ENCODE measurements at regions not wholly inside any gene's neighbourhood (a gene's known extent, or its start where the extent isn't known, plus 50 kb on each side); places are given as distances from the start of the nearest gene placed in this dataset.

GRCh38 chr15:96553931-96554330, 223.4 kb downstream of the NR2F2 start:
- Histone ChIP-seq H3K27me3 (replicated peaks; ENCODE audit: control insufficient read depth, insufficient read depth, low read length) (no peaks in the 10 kb centered on the region), H3K4me3 (replicated peaks; ENCODE audit: low read depth, low read length) (no peak overlapping the region), H3K36me3 (ENCODE audit: control insufficient read depth, insufficient read depth, low read length) (no peaks in the 10 kb centered on the region)
- TF ChIP-seq, protein P1, sequence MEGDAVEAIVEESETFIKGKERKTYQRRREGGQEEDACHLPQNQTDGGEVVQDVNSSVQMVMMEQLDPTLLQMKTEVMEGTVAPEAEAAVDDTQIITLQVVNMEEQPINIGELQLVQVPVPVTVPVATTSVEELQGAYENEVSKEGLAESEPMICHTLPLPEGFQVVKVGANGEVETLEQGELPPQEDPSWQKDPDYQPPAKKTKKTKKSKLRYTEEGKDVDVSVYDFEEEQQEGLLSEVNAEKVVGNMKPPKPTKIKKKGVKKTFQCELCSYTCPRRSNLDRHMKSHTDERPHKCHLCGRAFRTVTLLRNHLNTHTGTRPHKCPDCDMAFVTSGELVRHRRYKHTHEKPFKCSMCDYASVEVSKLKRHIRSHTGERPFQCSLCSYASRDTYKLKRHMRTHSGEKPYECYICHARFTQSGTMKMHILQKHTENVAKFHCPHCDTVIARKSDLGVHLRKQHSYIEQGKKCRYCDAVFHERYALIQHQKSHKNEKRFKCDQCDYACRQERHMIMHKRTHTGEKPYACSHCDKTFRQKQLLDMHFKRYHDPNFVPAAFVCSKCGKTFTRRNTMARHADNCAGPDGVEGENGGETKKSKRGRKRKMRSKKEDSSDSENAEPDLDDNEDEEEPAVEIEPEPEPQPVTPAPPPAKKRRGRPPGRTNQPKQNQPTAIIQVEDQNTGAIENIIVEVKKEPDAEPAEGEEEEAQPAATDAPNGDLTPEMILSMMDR (IDR thresholded peaks at IDR 0.05; ENCODE audit: insufficient read depth, low read length, poor library complexity, severe bottlenecking), result no peak
- DNase-seq (ENCODE audit: extremely low read depth, insufficient read length), result no peak

GRCh38 chr15:96554541-96554940, 224.0 kb downstream of the NR2F2 start:
- Histone ChIP-seq H3K36me3 (ENCODE audit: control insufficient read depth, insufficient read depth, low read length) (no peaks in the 10 kb centered on the region), H3K27me3 (replicated peaks; ENCODE audit: control insufficient read depth, insufficient read depth, low read length) (no peaks in the 10 kb centered on the region), H3K4me3 (replicated peaks; ENCODE audit: low read depth, low read length) (no peak overlapping the region)
- TF ChIP-seq, protein P1 (IDR thresholded peaks at IDR 0.05; ENCODE audit: insufficient read depth, low read length, poor library complexity, severe bottlenecking), result no peak
- no peak for DNase-seq (ENCODE audit: extremely low read depth, insufficient read length)

DNA sequence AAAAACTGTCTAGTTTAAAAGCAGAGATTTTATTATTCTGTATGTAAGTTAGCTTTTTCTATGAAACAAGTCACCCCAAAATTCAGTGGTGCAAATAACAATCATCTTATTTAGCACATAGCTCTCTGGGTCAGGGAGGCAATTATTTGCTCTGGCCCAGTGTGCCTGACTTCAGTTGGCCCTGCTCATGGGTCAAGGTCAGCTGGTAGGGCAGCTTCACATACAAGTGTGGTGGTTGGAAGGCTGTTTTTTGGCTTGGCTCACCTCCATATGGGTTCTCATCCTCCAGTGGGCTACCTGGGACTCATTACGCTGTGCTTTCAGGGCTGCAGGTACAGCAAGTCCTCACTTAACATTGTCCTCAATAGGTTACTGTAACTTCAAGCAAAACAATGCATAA, 228.6 kb downstream of the NR2F2 start:
- H3K36me3 ChIP-seq (ENCODE audit: control insufficient read depth, insufficient read depth, low read length), result no peaks in the 10 kb centered on the region
- no peaks in the 10 kb centered on the region for H3K27me3 ChIP-seq (replicated peaks; ENCODE audit: control insufficient read depth, insufficient read depth, low read length)
- no peak for DNase-seq (ENCODE audit: extremely low read depth, insufficient read length)
- no peak overlapping the region for H3K4me3 ChIP-seq (replicated peaks; ENCODE audit: low read depth, low read length)
- TF ChIP-seq, protein P1 (IDR thresholded peaks at IDR 0.05; ENCODE audit: insufficient read depth, low read length, poor library complexity, severe bottlenecking), result no peak

DNA sequence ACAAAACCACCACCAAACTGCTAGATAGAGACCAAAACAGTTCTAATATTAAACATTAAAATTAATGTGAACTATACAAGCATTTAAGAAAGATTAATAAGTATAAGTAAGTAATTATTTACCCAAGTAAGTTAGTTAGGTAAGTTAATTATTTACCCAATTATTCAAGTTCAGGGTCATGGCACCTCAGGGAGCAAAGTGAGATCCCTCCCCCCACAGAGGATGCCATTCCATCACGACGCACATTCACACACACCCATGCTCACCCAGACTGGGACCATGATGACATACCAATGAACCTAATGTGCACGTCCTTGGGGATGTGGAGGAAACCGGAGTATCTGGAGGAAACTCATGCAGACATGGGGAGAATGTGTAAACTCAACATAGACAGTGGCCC, 229.1 kb downstream of the NR2F2 start:
- DNase-seq (ENCODE audit: extremely low read depth, insufficient read length), result no peak
- TF ChIP-seq, protein P1 (IDR thresholded peaks at IDR 0.05; ENCODE audit: insufficient read depth, low read length, poor library complexity, severe bottlenecking), result no peak
- Histone ChIP-seq H3K36me3 (ENCODE audit: control insufficient read depth, insufficient read depth, low read length) (no peaks in the 10 kb centered on the region), H3K4me3 (replicated peaks; ENCODE audit: low read depth, low read length) (no peak overlapping the region), H3K27me3 (replicated peaks; ENCODE audit: control insufficient read depth, insufficient read depth, low read length) (no peaks in the 10 kb centered on the region)

- Histone ChIP-seq H3K4me3 (replicated peaks; ENCODE audit: low read depth, low read length) (no peak overlapping the region), H3K27me3 (replicated peaks; ENCODE audit: control insufficient read depth, insufficient read depth, low read length) (no peaks in the 10 kb centered on the region), H3K36me3 (ENCODE audit: control insufficient read depth, insufficient read depth, low read length) (no peaks in the 10 kb centered on the region)
- TF ChIP-seq, protein P1 (IDR thresholded peaks at IDR 0.05; ENCODE audit: insufficient read depth, low read length, poor library complexity, severe bottlenecking), result no peak
- no peak for DNase-seq (ENCODE audit: extremely low read depth, insufficient read length)
Observed at GRCh38 chr15:96560246-96560895, 229.9 kb downstream of the NR2F2 start.

GRCh38 chr15:96561593-96561992, 231.1 kb downstream of the NR2F2 start:
- Histone ChIP-seq H3K4me3 (replicated peaks; ENCODE audit: low read depth, low read length) (no peak overlapping the region), H3K36me3 (ENCODE audit: control insufficient read depth, insufficient read depth, low read length) (no peaks in the 10 kb centered on the region), H3K27me3 (replicated peaks; ENCODE audit: control insufficient read depth, insufficient read depth, low read length) (no peaks in the 10 kb centered on the region)
- TF ChIP-seq, protein P1 (IDR thresholded peaks at IDR 0.05; ENCODE audit: insufficient read depth, low read length, poor library complexity, severe bottlenecking), result no peak
- DNase-seq (ENCODE audit: extremely low read depth, insufficient read length), result no peak

Data from GM06990 (cell line).